NCI-H2029 (cell line): ENCODE measurements at regions not wholly inside any gene's neighbourhood (a gene's known extent, or its start where the extent isn't known, plus 50 kb on each side); places are given as distances from the start of the nearest gene placed in this dataset.

ENCODE experiments used
- DNase-seq: peaks from one replicate; lab custom pipeline; 2025; lab: John Stamatoyannopoulos, UW

DNA sequence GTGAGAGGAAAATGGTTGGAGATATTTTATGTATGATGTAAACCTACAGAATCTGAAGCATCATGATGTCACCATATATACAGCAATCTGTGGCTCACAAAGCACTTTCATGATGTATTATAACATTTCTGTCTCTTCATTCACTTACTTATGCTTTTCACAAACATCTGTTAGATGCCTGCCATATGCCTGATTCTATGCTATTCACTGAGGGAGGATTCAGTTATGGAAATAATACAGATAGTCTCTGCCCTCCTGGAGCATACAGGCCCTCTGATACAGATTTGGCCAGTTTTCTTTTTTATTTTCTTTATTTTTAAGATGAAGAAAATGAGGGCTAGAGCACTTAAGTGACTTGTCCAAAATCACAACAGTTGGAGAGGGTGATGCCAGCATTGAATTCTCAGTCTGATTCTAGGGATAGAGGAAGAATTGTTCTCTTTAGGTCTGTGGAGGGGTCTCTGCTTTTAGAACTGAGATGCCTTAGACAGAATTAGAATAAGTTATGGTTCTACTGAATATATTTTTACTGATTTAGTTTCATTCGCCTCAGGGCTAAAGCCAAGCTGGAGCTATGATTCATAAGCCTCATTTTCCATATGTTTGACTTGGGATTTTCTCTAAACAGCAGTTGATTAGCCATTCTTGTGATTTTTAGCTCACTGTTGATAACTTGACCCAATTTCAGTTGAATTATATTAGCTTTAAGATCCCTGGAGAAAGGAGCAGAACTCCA is 636.4 kb downstream of the PRELID2 start:
- no peak for DNase-seq

DNA sequence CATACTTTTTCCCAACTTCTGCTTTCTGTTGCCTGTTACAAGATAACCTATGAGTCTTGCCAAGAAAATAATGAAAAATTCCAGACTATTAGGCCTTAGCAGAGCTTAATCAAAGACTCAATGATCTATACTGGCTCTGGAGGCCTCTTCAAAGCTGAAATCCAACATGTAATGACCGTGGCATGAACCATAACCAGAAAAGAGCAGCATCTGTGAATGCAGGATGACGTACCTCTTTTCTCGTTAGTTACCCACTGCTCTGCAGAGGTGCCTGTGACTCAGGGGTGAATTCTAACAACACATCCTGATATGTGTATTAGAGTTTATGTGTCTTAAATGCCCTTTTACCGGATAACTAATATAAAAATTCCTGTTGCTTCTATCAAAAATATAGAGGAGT is 645.4 kb downstream of the PRELID2 start:
- DNase-seq, result no peak

DNA sequence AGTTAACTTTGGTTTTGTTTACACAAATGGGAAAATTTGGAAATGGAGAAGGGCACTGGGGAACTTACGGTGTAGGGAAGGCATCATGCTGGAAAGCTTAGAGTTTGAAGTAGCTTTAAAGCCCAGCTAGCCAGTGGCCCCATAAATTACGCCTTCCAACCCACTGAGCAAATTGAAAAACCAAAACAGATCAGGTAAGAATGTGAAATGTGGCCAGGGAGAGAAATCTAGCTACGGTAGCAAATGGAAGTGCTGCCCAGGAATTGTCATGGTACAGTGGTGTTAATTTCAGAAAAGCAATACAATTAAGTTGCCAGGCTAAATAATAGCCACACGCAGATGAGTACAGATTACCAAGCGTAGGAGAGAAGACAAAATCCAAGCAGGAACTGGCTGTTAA is 654.8 kb downstream of the PRELID2 start:
- DNase-seq, result no peak

DNA sequence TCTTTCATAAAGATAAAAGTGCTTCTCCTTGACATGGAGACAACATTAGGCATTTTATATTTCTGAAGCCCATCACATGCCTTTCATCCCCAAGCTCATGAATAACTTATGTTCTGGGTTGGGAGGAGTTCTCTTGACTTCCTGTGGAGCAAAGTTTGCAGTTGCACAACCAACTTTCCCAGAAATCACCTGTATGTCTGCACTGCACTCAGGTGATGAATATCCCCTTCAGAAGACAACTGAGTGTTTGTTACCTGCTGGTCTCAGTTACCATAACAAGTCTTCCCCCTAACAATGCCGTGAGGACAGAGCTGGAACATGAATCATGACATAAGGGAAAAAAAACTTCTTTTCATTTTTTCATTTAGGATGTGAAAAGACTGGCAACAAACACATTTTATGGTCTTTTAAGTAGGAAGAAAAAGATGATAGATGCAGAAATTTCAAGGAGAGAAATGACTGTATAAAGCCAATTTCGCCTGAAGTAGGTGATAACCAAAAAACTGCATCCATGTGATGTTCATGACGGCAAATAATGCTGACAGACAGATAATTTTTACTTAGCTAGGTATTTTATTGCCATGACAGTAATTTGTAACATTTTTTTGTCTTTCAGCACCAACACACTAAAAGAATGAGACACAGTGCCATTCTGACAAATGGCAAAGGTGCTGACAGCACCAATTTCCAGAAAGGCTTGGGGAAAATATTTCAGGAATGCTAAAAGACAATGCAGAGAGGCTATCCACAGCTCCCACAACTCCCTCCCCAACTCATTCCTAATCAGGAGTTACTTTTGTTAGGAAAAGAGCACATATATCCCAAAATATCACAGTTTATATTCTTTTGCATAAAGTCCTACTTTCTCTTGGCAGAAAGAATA is 656.3 kb downstream of the PRELID2 start:
- DNase-seq, result no peak

DNA sequence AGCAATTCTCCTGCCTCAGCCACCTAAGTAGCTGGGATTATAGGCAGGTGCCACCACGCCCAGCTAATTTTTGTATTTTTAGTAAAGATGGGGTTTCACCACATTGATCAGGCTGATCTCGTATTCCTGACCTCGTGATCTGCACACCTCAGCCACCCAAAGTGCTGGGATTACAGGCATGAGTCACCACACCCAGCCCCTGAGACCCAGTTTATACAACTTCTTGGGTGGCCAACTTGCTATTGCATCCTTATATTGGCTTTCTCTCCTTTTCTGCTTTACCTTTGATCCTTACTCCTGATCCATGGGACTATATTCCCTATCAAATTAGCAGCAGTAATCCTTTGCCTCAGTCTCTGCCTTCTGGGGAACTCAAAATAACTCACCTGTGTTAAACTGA is 659.1 kb downstream of the PRELID2 start:
- DNase-seq, result no peak

DNA sequence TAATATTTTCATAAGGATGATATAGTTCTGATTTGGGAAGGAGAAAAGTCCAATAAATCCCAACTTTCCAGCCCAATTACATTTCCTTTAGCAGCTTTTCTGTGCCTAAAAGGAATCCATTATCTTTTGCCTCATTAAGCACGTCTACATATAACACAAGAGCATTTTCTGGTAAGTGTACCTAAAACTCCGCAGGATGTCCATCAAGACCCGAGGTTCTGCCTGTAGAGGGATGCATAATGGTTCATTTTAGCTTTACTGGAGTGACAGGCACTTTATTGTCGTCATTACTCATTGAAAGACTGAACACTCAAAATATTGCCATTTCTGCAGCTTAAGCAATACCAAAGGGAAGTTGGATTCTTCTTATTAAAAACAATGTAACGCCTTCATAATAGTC is 669.0 kb downstream of the PRELID2 start:
- no peak for DNase-seq

DNA sequence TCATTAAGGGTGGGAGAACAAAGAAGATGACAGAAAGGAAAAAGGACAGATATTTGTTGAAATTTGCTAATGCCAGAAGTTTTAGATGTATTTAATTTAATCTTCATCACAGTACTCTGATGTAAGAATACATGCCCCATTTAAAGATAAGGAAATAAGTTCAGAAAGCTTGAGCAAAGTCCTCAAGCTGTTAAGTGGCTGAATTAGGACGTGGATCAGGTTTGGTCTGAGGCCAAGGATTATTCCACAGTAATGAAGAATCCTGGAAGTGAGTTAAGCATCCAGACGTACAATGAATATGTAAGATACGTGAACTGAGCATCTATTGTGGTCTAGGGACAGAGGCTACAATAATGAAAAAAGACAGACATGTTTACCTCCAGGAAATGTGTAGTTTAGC is 671.3 kb downstream of the PRELID2 start:
- DNase-seq, result no peak

DNA sequence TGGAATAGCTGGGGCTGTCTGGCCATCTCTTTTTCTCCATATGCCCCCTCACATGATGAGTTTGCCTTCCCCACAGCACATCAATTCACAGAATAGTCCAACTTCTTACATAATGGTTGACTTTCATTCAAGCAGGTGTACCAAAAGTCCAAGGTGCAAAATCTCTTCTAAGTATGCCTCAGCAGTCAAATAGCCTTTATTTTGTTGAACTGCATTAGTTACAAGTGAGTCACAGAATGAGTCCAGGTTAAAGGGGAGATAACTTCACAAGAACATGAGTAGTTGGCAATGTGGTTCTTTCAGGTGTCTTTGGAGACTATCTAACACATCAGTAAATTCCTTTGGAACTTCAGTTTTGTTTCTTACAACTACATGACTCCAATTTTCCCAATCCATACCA is 672.5 kb downstream of the PRELID2 start:
- no peak for DNase-seq

DNA sequence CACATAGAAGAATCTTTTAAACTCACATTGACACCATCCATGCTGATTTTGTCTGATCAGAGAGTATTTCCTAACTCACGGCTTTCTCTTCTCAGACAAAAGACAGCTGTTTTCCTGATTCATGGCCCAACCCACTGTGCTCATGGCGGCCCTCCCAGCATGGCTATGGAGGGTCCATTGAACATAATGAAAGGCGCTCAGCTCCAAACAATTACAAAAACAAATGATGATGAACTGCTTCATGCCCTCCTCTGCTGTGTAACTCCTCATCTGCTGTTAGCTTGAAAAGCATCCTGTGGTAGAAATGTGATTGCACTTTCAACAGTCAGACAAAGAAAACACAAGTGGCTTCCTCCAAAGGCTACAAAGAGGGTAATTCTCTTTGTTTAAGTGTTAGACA is 673.8 kb downstream of the PRELID2 start:
- no peak for DNase-seq

DNA sequence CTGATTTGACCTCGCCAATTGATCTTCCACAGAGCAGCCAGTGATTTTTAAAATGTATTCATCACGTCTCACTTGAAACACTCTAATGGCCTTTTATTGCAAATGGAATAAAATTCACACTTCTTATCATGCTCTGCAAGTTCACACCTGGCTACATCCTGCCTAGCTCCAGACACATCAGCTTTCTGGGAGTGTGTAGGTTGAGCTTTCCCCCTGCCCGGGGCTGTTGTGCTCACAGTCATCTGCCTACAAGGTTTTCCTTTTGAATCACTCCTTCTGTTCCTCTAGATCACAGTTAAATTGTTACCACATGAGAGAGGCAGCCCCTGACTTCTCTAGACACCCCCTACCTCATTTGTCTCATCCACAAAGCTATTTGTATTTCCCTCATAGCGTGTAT is 674.5 kb downstream of the PRELID2 start:
- DNase-seq, result no peak

DNA sequence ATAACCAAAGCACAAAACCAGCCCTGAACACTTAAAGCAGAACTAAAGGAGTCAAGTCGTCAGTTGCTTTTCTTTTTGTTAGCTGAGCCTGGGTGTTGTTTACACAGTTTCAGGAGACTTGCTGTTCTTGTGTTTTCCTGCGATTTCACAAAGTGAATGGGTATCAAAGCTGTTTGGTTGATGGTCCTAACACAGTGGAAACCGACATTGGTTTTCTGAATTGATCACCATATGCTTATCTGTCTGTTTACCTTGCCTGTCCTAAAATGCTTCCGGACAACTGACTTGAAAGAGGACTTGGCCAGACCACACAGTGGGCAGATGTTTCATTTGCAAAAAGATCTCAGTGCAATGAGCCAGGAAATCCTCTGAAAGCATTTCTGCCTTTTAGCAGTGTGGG is 676.4 kb downstream of the PRELID2 start:
- DNase-seq, result no peak

DNA sequence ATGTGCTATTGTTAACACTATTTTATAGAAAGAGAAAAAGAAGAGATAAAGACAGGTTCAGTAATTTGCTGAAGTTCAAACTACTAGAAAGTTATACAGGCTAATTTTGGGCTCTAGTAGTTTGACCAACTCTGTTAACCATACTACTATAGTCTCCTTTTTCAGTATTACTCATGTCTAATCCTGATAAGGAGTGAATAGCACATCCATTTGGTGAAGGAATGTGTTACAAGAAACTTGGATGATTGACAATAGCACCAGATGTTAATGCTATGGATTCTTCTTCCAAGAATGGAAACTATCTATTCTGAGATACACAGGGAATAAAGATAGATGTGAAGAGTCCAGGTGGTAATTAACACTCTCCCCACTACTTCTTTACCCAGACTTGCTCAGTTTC is 677.3 kb downstream of the PRELID2 start:
- no peak for DNase-seq

DNA sequence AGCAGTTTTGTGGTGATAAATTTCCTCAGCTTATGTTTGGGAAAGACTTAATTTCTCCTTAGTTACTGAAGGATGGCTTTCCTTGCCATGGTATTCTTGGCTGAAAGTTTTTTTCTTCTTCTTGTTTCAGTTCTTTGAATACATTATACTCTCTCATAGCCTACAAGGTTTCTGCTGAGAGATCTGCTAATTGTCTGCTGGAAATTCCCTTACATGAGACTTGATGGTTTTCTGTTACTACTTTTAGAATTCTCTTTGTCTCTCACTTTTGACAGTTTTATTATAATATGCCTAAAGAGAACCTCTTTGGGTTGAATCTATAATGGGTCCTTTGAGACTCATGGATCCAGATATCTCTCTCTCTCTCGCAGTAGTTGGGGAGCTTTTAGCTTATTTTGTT is 693.6 kb downstream of the PRELID2 start:
- no peak for DNase-seq

DNA sequence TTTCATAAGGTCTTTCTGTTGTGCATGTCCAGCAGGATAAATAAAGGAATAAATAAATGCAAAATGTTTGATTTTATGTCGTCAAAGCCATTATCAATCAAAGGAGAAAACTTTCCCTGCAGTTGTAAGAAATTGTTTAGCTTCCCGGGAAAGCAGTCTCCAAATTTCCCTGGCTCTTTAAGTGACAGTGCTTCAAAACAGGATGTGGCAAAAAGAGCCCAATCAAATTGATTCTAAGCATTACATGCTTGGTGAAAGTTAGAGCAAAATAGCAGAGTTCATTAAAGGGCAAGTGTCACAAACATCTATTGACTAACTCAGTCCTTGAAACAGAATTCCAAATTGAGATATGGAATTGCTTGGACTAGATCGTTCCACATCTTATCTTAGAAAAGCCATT is 704.1 kb downstream of the PRELID2 start:
- DNase-seq, result peak; percentile 1

DNA sequence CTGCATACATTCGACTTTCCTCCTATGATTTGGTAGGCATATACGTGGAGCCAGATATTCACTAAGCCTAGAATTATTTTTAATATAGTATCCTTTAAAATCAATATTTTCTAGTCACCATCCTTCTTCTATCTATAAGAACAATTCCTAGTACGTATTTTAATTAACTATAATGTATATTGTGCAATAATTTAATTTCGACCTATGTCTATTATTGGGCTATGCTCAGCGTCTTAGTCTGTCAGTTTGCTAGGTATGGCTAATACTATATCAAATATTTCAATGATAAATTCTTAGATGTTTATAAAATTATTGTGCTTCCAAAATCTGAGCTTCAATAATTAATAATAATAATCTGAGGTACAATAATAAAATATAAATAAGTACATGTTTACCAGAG is 705.3 kb downstream of the PRELID2 start:
- DNase-seq, result no peak

DNA sequence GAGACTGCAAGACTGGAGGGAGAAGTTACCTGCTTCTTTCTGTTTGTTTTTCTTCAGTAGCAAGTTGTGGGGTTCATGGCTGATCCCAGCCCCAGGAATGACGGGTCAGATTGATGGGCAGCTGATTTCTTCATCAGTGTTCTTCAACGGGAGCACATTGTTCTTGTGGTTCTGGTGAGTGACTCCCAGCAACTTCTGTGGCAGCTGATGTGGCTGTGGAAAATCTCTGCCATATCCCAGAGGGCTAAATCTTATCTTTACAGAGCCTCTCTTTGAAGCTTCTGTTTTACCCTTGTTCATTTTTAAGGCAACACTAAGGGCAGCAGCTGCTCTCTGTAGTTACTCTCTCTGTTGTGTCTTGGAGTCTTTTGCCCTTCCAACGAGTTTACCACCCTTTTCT is 710.3 kb downstream of the PRELID2 start:
- no peak for DNase-seq

DNA sequence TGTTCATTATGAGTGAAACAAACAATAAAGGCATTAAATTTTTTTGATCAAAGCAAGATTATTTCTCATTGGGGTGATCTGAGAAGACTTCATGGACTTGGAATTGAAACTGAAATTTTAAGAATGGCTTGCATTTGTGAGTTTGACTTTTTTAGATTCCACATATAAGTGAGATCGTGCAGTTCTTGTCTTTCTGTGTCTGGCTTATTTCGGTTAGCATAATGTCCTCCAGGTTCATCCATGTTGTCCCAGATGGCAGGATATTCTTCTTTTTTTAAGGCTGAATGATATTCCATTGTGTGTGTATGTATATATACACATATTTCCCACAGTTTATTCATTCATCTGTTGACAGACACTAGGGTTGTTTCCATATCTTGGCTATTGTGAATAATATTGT is 716.5 kb downstream of the PRELID2 start:
- DNase-seq, result no peak

DNA sequence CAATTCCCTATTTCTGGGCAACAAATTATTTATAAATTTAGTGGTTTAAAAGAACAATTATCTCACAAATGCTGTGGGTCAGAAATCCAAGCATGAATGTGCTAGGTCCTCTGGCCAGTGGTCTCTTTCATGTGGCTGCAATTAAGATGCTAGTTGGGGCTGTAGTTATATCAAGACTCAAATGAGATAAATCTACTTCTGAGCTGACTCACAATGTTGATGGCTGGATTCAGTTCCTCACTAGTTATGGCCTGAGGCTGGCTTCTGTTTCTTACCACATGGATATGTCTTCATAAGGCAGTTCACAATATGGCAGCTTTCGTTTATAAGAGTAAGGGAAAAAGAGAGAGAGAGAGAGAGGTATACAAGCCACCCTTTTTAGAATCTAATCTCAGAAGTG is 717.0 kb downstream of the PRELID2 start:
- DNase-seq, result no peak

DNA sequence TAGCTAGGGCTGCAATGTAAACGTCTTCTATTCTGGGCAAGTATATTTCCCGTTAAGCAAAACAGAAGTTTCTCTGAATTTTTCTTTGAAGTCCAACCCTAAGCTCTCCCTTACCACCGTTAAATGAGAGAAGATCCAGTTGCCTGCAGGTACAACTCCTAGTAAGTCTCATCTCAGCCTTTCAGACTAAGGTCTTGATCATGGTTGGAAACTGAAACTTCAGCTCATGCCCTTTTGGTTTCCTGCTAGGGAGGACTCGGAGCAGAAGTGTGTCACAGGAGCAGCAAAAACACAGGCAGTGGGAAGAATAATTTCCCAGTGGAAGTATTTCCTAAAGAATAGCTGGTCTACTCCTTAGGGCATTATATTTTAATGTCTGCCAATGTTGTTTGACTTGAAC is 717.9 kb downstream of the PRELID2 start:
- no peak for DNase-seq

DNA sequence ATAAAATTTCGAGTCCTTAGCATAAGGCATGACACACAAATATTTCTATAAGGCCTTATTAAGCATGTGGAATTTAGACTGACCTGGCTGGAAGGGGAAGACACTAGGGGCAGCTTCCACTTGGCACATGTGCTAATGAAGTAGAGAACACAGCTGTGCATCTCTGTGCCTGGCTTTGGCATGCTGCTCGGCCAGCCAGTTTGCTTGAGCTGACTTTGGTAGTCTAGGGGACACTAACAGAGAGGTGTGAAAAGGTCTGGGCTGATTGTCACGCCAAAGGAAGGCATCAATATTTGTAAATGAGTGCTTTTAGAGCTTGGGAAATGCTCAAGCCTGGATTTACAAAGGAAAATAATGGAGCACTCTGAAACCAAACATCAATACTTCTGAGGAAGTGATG is 723.7 kb downstream of the PRELID2 start:
- DNase-seq, result no peak

DNA sequence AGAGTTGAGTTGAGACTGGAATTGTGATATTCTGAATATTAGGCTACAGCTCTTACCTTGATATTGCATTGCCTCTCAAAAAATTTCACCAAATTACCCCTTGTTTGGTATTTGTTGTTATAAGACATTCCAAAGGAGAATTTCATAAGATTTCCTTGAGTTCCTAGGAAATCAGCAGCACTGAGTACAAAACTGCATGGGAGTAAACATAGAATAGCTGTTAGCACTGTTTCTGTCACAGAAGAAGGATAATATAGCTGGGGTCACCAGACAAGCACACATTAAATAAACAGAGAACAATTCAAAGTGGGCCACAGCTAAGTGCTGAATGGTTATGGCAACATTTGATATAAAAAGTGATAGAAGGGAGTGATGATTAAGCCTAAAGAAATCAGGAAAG is 724.3 kb downstream of the PRELID2 start:
- DNase-seq, result no peak

DNA sequence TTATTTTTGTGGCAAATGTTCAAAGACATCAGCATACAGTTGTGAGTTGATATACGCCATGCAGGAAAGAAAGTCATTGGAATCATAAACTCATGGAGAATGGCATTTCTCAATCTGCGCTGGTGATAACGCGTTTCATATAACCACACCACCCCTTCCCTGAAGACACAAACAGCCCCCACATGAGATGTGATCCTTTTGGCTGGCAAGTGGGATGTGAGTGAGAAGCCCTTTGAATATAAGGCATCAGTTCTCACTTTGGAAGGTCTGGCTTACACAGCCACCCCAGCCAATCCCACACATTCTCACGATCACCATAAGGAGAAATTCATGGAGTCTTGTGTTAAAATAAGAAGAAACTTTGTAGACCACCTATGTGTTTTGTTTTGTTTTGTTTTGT is 725.0 kb downstream of the PRELID2 start:
- no peak for DNase-seq

DNA sequence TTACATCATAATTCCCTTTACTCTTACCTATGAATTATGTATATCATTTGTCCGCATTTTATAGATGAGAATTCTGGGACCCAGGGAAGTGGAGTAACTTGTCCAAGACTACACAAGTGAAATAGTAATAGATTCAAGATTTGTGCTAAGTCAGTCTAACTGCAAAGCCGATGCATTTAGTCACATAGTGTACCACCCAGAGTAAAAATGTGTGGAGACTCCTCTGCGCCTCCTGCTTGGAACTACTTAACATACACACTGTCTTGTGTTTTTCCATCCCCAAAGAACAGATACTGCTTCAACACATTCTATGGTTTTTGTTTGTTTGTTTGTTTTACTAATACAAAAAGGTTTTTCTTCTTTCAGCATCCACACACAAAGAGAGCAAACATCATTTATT is 729.8 kb downstream of the PRELID2 start:
- DNase-seq, result no peak

DNA sequence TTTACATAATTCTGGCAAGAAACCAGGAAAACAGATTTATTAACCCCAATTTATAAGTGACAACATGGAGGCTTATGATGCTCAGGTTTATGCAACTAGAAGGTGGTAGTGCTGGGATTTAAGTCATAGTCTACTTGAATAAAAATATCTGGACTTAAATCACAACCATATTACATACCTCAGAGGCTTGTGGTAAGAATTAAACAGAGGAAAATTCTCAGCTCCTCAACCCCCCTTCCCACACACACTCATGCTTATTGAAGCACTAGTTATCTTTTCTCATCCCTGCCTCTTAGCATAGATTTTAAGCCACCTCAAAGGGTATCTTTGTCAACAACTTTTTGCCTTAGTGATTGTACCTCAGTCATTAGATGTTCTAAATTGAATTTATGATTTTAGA is 731.0 kb downstream of the PRELID2 start:
- no peak for DNase-seq
